SK-N-SH (cell line): ENCODE measurements at regions not wholly inside any gene's neighbourhood (a gene's known extent, or its start where the extent isn't known, plus 50 kb on each side); places are given as distances from the start of the nearest gene placed in this dataset.

Source experiments
- CTCF ChIA-PET: fragments of 300-600, 350-600 bp; formaldehyde crosslinking; extraction: SDS; loops from one replicate; lab custom pipeline; 2021; lab: Yijun Ruan, JAX
- POLR2A ChIA-PET: fragments of 350-600 bp; sonication (Branson Sonifier 250); formaldehyde crosslinking; extraction: SDS; loops from one replicate; lab custom pipeline; 2020; ENCODE audit warnings: antibody characterized with exemption, inconsistent platforms; lab: Yijun Ruan, JAX
- DNase-seq: peaks from one replicate; pipeline ENCODE4 v3.0.0; 2012
- H2AFZ ChIP-seq: fragments of 200-600 bp; sonication (generic); 2 replicates; pipeline ENCODE4 v1.8.1; 2016; ENCODE audit warnings: antibody characterized with exemption, mild to moderate bottlenecking, low read depth
- H3F3A ChIP-seq: fragments of 200-600 bp; sonication (generic); replicated peaks from 2 replicates; pipeline ENCODE3; 2016; ENCODE audit warnings: antibody characterized with exemption, mild to moderate bottlenecking; ENCODE audit not compliant: insufficient read depth
- H3K27ac ChIP-seq, 2 experiments: fragments of 200-500 bp in 1 of 2; fragments of 200-600 bp in 1 of 2; sonication (Bioruptor generic) in 1 of 2; sonication (generic), shearing (Covaris generic) in 1 of 2; 2 replicates each; pipeline versions ENCODE4 v1.5.1 to v1.6.1; 2014 to 2016; ENCODE audit warnings: low read depth in 2 of 2, inconsistent platforms in 1 of 2, low read length in 1 of 2, mild to moderate bottlenecking in 1 of 2, mixed read lengths in 1 of 2
- H3K27me3 ChIP-seq: fragments of 200-600 bp; sonication (generic), shearing (Covaris generic); 2 replicates; pipeline ENCODE4 v1.6.1; 2016; ENCODE audit warnings: mixed run types; ENCODE audit not compliant: insufficient read depth
- H3K36me3 ChIP-seq, 2 experiments: fragments of 200-500 bp in 1 of 2; fragments of 200-600 bp in 1 of 2; sonication (Bioruptor generic) in 1 of 2; sonication (generic) in 1 of 2; replicated peaks in 1 of 2; 2 replicates each; pipeline versions ENCODE3 to v1.5.1; 2014 to 2016; ENCODE audit warnings: low read length in 1 of 2, mild to moderate bottlenecking in 1 of 2; ENCODE audit not compliant: insufficient read depth in 2 of 2, control insufficient read depth in 1 of 2
- H3K4me1 ChIP-seq, 2 experiments: fragments of 200-500 bp in 1 of 2; fragments of 200-600 bp in 1 of 2; sonication (Bioruptor generic) in 1 of 2; sonication (generic), shearing (Covaris generic) in 1 of 2; 2 replicates each; pipeline versions ENCODE4 v1.5.1 to v1.6.1; 2014 to 2016; ENCODE audit warnings: low read depth in 1 of 2, low read length in 1 of 2, mixed run types in 1 of 2; ENCODE audit not compliant: insufficient read depth in 2 of 2, control insufficient read depth in 1 of 2
- H3K4me2 ChIP-seq: fragments of 200-600 bp; sonication (generic), shearing (Covaris generic); 2 replicates; pipeline ENCODE4 v1.6.1; 2017; ENCODE audit warnings: mixed run types
- H3K4me3 ChIP-seq, 2 experiments: fragments of 200-500 bp in 1 of 2; fragments of 200-600 bp in 1 of 2; sonication (Bioruptor generic) in 1 of 2; sonication (generic), shearing (Covaris generic) in 1 of 2; 2 replicates each; pipeline versions ENCODE4 v1.5.1 to v1.8.1; 2014 to 2016; ENCODE audit warnings: low read depth in 2 of 2, inconsistent platforms in 1 of 2, low read length in 1 of 2, mild to moderate bottlenecking in 1 of 2, mixed read lengths in 1 of 2, moderate library complexity in 1 of 2
- H3K79me2 ChIP-seq: fragments of 200-600 bp; sonication (generic); 2 replicates; pipeline ENCODE4 v1.8.1; 2017; ENCODE audit warnings: mild to moderate bottlenecking; ENCODE audit not compliant: insufficient read depth
- H3K9ac ChIP-seq: fragments of 200-600 bp; sonication (generic); 2 replicates; pipeline ENCODE4 v1.6.1; 2017; ENCODE audit warnings: mixed run types
- H3K9me2 ChIP-seq: fragments of 200-600 bp; sonication (generic); 2 replicates; pipeline ENCODE4 v1.6.1; 2017; ENCODE audit warnings: mixed run types
- H3K9me3 ChIP-seq: fragments of 200-600 bp; sonication (generic); 2 replicates; pipeline ENCODE4 v1.6.1; 2017; ENCODE audit warnings: mixed run types, mild to moderate bottlenecking, moderate library complexity
- H4K20me1 ChIP-seq: fragments of 200-600 bp; sonication (generic); 2 replicates; pipeline ENCODE4 v1.6.1; 2017; ENCODE audit warnings: mild to moderate bottlenecking, mixed run types; ENCODE audit not compliant: insufficient read depth
- CHD2 ChIP-seq: fragments of 150-350 bp; IDR thresholded peaks from 2 replicates; pipeline ENCODE4 v1.6.1; 2018; ENCODE audit warnings: low read length; ENCODE audit not compliant: partially characterized antibody
- CTCF ChIP-seq: fragments of 200-600 bp; sonication (generic); IDR thresholded peaks from 2 replicates; pipeline ENCODE4 v1.6.1; 2017; ENCODE audit warnings: antibody characterized with exemption, mild to moderate bottlenecking, moderate library complexity
- EP300 ChIP-seq, 2 experiments: IDR thresholded peaks; 2 replicates each; pipeline versions ENCODE4 v1.4.0 to v1.6.1; 2012; ENCODE audit warnings: borderline replicate concordance in 1 of 2, low read depth in 1 of 2, low read length in 1 of 2
- FOXJ3 ChIP-seq: sonication (generic); formaldehyde crosslinking; IDR thresholded peaks from 2 replicates; pipeline ENCODE4 v1.5.1; 2020; ENCODE audit warnings: mild to moderate bottlenecking, missing genetic modification reagents
- FOXM1 ChIP-seq: IDR thresholded peaks from 2 replicates; pipeline ENCODE4 v1.4.0; 2012; ENCODE audit warnings: low read depth, mild to moderate bottlenecking
- GATA2 ChIP-seq: sonication (generic); formaldehyde crosslinking; IDR thresholded peaks from 2 replicates; pipeline ENCODE4 v1.5.0; 2020; ENCODE audit warnings: mild to moderate bottlenecking, missing genetic modification reagents
- IRF3 ChIP-seq: fragments of 150-350 bp; IDR thresholded peaks from 2 replicates; pipeline ENCODE4 v1.6.1; 2016; ENCODE audit warnings: mild to moderate bottlenecking, low read depth, low read length
- JUND ChIP-seq: IDR thresholded peaks from 2 replicates; pipeline ENCODE4 v1.4.0; 2012
- MAX ChIP-seq: IDR thresholded peaks from 2 replicates; pipeline ENCODE4 v1.4.0; 2012; ENCODE audit warnings: low read depth
- NFIC ChIP-seq: IDR thresholded peaks from 2 replicates; pipeline ENCODE4 v1.4.0; 2012; ENCODE audit warnings: borderline replicate concordance
- RCOR1 ChIP-seq: fragments of 150-350 bp; IDR thresholded peaks from 2 replicates; pipeline ENCODE4 v1.6.1; 2017; ENCODE audit warnings: antibody characterized with exemption, low read length
- REST ChIP-seq: IDR thresholded peaks from 2 replicates; pipeline ENCODE4 v1.6.1; 2012; ENCODE audit warnings: mild to moderate bottlenecking, low read depth, low read length, moderate library complexity
- RFX5 ChIP-seq: IDR thresholded peaks from 2 replicates; pipeline ENCODE4 v1.6.1; 2012; ENCODE audit warnings: mild to moderate bottlenecking, improper control_type of control experiment, low read length
- SIN3A ChIP-seq: IDR thresholded peaks from 2 replicates; pipeline ENCODE4 v1.6.1; 2012; ENCODE audit warnings: low read depth, mild to moderate bottlenecking, low read length, moderate library complexity, borderline replicate concordance
- SMC3 ChIP-seq: IDR thresholded peaks from 2 replicates; pipeline ENCODE4 v1.6.1; 2012; ENCODE audit warnings: low read depth, low read length, improper control_type of control experiment
- TAF1 ChIP-seq: IDR thresholded peaks from 2 replicates; pipeline ENCODE4 v1.6.1; 2012; ENCODE audit warnings: low read depth, mild to moderate bottlenecking, low read length, moderate library complexity, borderline replicate concordance
- TEAD4 ChIP-seq: IDR thresholded peaks from 2 replicates; pipeline ENCODE4 v1.4.0; 2012; ENCODE audit warnings: mild to moderate bottlenecking, borderline replicate concordance; ENCODE audit not compliant: insufficient read depth
- YY1 ChIP-seq: IDR thresholded peaks from 2 replicates; pipeline ENCODE4 v1.4.0; 2012; ENCODE audit warnings: low read depth, mild to moderate bottlenecking
- ZBTB33 ChIP-seq: IDR thresholded peaks from 2 replicates; pipeline ENCODE4 v1.4.0; 2012; ENCODE audit warnings: low read depth, borderline replicate concordance
- WGBS: methylation state at CpG from one replicate; pipeline ENCODE4 v1.1.6; 2017; ENCODE audit warnings: low lambda C conversion rate; 5-methylcytosine and 5-hydroxymethylcytosine counted together

GRCh38 chr10:44680764-44681163 lies 230.4 kb upstream of the TMEM72 start:
- Histone ChIP-seq H3K9me3 (no peaks in the 10 kb centered on the region), H3F3A (no peaks in the 10 kb centered on the region), H3K79me2 (no peaks in the 10 kb centered on the region), H3K4me2 (no peak overlapping the region), H3K27me3 (peaks cover 5% of the 10 kb centered on the region; the same call in 1 of the 2 replicates), H3K27ac (no peak overlapping the region), H3K4me3 (no peak overlapping the region), H3K4me1 (no peaks in the 10 kb centered on the region), H3K36me3 (no peaks in the 10 kb centered on the region), H4K20me1 (no peaks in the 10 kb centered on the region), H3K9me2 (no peaks in the 10 kb centered on the region), H3K9ac (no peak overlapping the region), H2AFZ (no peak overlapping the region)
- POLR2A ChIA-PET = no interaction called here
- CTCF ChIA-PET = no interaction called here
- DNase-seq = no peak
- WGBS = 3% methylated on average over 6 of the region's 6 CpGs
- TF ChIP-seq JUND (no peak), SIN3A (no peak)

- peaks cover 5% of the 10 kb centered on the region; the same call in 1 of the 2 replicates for H3K27me3 ChIP-seq
- H2AFZ ChIP-seq = no peak overlapping the region
- WGBS = 7% methylated on average over 5 of the region's 7 CpGs
- ChIA-PET CTCF (no interaction called here), POLR2A (no interaction called here)
- TF ChIP-seq REST (no peak), JUND (no peak), FOXJ3 (no peak), YY1 (no peak), SMC3 (no peak), RFX5 (no peak), MAX (no peak), TAF1 (no peak), FOXM1 (no peak), GATA2 (CRISPR knock-in tag) (no peak), TEAD4 (no peak), EP300 (IDR thresholded peaks at IDR 0.05; ENCODE audit: borderline replicate concordance in 1 of 2, low read depth in 1 of 2, low read length in 1 of 2) (no peak), CTCF (no peak), CHD2 (no peak), NFIC (no peak), ZBTB33 (no peak), IRF3 (no peak), RCOR1 (no peak)
- no peaks in the 10 kb centered on the region for H4K20me1 ChIP-seq
- no peaks in the 10 kb centered on the region for H3F3A ChIP-seq
- H3K36me3 ChIP-seq = no peaks in the 10 kb centered on the region
- no peak overlapping the region for H3K4me2 ChIP-seq
- H3K9ac ChIP-seq = no peak overlapping the region
- no peaks in the 10 kb centered on the region for H3K4me1 ChIP-seq
- no peaks in the 10 kb centered on the region for H3K79me2 ChIP-seq
- no peak overlapping the region for H3K27ac ChIP-seq
- no peak for DNase-seq
- no peak overlapping the region for H3K4me3 ChIP-seq
- H3K9me3 ChIP-seq = no peaks in the 10 kb centered on the region
- no peaks in the 10 kb centered on the region for H3K9me2 ChIP-seq
Measured at GRCh38 chr10:44682507-44682906, 228.6 kb upstream of the TMEM72 start.
